IMR-90 (cell line): ENCODE measurements at regions not wholly inside any gene's neighbourhood (a gene's known extent, or its start where the extent isn't known, plus 50 kb on each side); places are given as distances from the start of the nearest gene placed in this dataset.

Source experiments
- ATAC-seq: fragments of 200-7000 bp; cut with Tn5 transposase; 2 replicates; pipeline ENCODE4 v1.9.1; 2020; ENCODE audit warnings: low read depth, mild to moderate bottlenecking, moderate library complexity
- BruUV-seq: library from RNA; stranded (reverse); fragments of 400-500 nt; replicated peaks from 2 replicates; lab custom pipeline; 2021; lab: Mats Ljungman, UMichigan
- CTCF ChIA-PET: fragments of 300-600 bp; formaldehyde crosslinking; extraction: SDS; loops from one replicate; lab custom pipeline; 2021; ENCODE audit warnings: antibody characterized with exemption; lab: Yijun Ruan, JAX
- POLR2A ChIA-PET: fragments of 300-600 bp; sonication (Branson Sonifier 250); formaldehyde crosslinking; loops from one replicate; lab custom pipeline; 2022; ENCODE audit warnings: antibody characterized with exemption; ENCODE audit not compliant: unreplicated experiment; lab: Charles Lee
- DNase-seq: peaks from one replicate; pipeline ENCODE4 v3.0.0; 2013
- H2AFZ ChIP-seq: replicated peaks from 2 replicates; pipeline ENCODE3; 2013; ENCODE audit warnings: low read length, mild to moderate bottlenecking; ENCODE audit not compliant: poor library complexity
- H2AK5ac ChIP-seq: 2 replicates; pipeline ENCODE4 v1.6.1; 2013; ENCODE audit warnings: low read depth, low read length, inconsistent platforms
- H2AK9ac ChIP-seq: replicated peaks from 2 replicates; pipeline ENCODE3; 2013; ENCODE audit warnings: mild to moderate bottlenecking, low read depth, low read length, moderate library complexity; ENCODE audit not compliant: poor library complexity
- H2BK120ac ChIP-seq: 2 replicates; pipeline ENCODE4 v1.6.1; 2013; ENCODE audit warnings: low read depth, low read length, inconsistent platforms
- H2BK15ac ChIP-seq: 3 replicates; pipeline ENCODE4 v1.6.1; 2013; ENCODE audit warnings: low read depth, low read length, inconsistent platforms
- H2BK20ac ChIP-seq: 2 replicates; pipeline ENCODE4 v1.6.1; 2013; ENCODE audit warnings: low read depth, mild to moderate bottlenecking, inconsistent platforms, low read length, moderate library complexity
- H2BK5ac ChIP-seq: 2 replicates; pipeline ENCODE4 v1.6.1; 2013; ENCODE audit warnings: mild to moderate bottlenecking, low read depth, low read length, inconsistent platforms; ENCODE audit not compliant: poor library complexity, severe bottlenecking
- H3K14ac ChIP-seq: replicated peaks from 2 replicates; pipeline ENCODE4 v1.6.1; 2013; ENCODE audit warnings: low read depth, low read length, inconsistent platforms
- H3K18ac ChIP-seq: 2 replicates; pipeline ENCODE4 v1.6.1; 2013; ENCODE audit warnings: low read depth, low read length, control low read depth
- H3K23ac ChIP-seq: 2 replicates; pipeline ENCODE4 v1.6.1; 2013; ENCODE audit warnings: low read depth, low read length, inconsistent platforms
- H3K27ac ChIP-seq: 2 replicates; pipeline ENCODE4 v1.5.1; 2013; ENCODE audit warnings: mild to moderate bottlenecking, control low read depth, low read length; ENCODE audit not compliant: insufficient read depth
- H3K27me3 ChIP-seq: 2 replicates; pipeline ENCODE4 v1.6.1; 2013; ENCODE audit warnings: low read length; ENCODE audit not compliant: control insufficient read depth, insufficient read depth
- H3K36me3 ChIP-seq: 2 replicates; pipeline ENCODE4 v1.6.1; 2013; ENCODE audit warnings: low read length, mixed read lengths; ENCODE audit not compliant: control insufficient read depth, insufficient read depth
- H3K4ac ChIP-seq: 2 replicates; pipeline ENCODE4 v1.6.1; 2013; ENCODE audit warnings: low read depth, low read length, inconsistent platforms
- H3K4me1 ChIP-seq: 2 replicates; pipeline ENCODE4 v1.6.1; 2013; ENCODE audit warnings: low read length, mixed read lengths; ENCODE audit not compliant: control insufficient read depth, insufficient read depth
- H3K4me2 ChIP-seq: 2 replicates; pipeline ENCODE4 v1.6.1; 2013; ENCODE audit warnings: low read depth, mild to moderate bottlenecking, control low read depth, low read length, moderate library complexity
- H3K4me3 ChIP-seq: 2 replicates; pipeline ENCODE4 v1.5.1; 2013; ENCODE audit warnings: low read depth, mild to moderate bottlenecking, control low read depth, low read length, moderate library complexity; ENCODE audit not compliant: insufficient read depth
- H3K56ac ChIP-seq: 2 replicates; pipeline ENCODE4 v1.6.1; 2013; ENCODE audit warnings: low read length, inconsistent platforms; ENCODE audit not compliant: insufficient read depth; ENCODE audit errors: extremely low read depth
- H3K79me1 ChIP-seq, 2 experiments: 2 replicates each; pipeline ENCODE4 v1.6.1; 2013; ENCODE audit warnings: low read length in 2 of 2, inconsistent platforms in 1 of 2, low read depth in 1 of 2
- H3K9ac ChIP-seq: 2 replicates; pipeline ENCODE4 v1.6.1; 2013; ENCODE audit warnings: low read depth, low read length, control low read depth
- H3K9me1 ChIP-seq: 2 replicates; pipeline ENCODE4 v1.6.1; 2013; ENCODE audit warnings: low read length, inconsistent platforms; ENCODE audit not compliant: insufficient read depth
- H3K9me3 ChIP-seq: 2 replicates; pipeline ENCODE4 v1.6.1; 2013; ENCODE audit warnings: low read length; ENCODE audit not compliant: control insufficient read depth, insufficient read depth
- H4K20me1 ChIP-seq: 2 replicates; pipeline ENCODE4 v1.6.1; 2013; ENCODE audit warnings: low read length, inconsistent platforms; ENCODE audit not compliant: insufficient read depth
- H4K5ac ChIP-seq: 2 replicates; pipeline ENCODE4 v1.6.1; 2013; ENCODE audit warnings: mild to moderate bottlenecking, low read depth, low read length, control low read depth
- H4K8ac ChIP-seq, 2 experiments: 2 replicates each; pipeline ENCODE4 v1.6.1; 2013; ENCODE audit warnings: low read depth in 2 of 2, low read length in 2 of 2, control low read depth in 1 of 2, inconsistent platforms in 1 of 2
- H4K91ac ChIP-seq: 2 replicates; pipeline ENCODE4 v1.6.1; 2013; ENCODE audit warnings: low read depth, low read length, inconsistent platforms; ENCODE audit not compliant: insufficient read depth
- BHLHE40 ChIP-seq: fragments of 150-350 bp; IDR thresholded peaks from 2 replicates; pipeline ENCODE4 v1.6.1; 2016; ENCODE audit warnings: mild to moderate bottlenecking, low read depth, low read length
- CEBPB ChIP-seq: IDR thresholded peaks from 2 replicates; pipeline ENCODE4 v1.6.1; 2012; ENCODE audit warnings: low read depth, low read length, improper control_type of control experiment
- CHD1 ChIP-seq: IDR thresholded peaks from 2 replicates; pipeline ENCODE4 v1.6.1; 2012; ENCODE audit warnings: low read depth, low read length, improper control_type of control experiment
- FOS ChIP-seq: fragments of 150-350 bp; IDR thresholded peaks from 2 replicates; pipeline ENCODE4 v1.6.1; 2016; ENCODE audit warnings: low read depth, low read length
- MAFK ChIP-seq: IDR thresholded peaks from 2 replicates; pipeline ENCODE4 v1.6.1; 2012; ENCODE audit warnings: low read depth, low read length, improper control_type of control experiment
- MAZ ChIP-seq: IDR thresholded peaks from 2 replicates; pipeline ENCODE4 v1.6.1; 2012; ENCODE audit warnings: low read depth, mild to moderate bottlenecking, low read length, improper control_type of control experiment, moderate library complexity, borderline replicate concordance
- MXI1 ChIP-seq: IDR thresholded peaks from 2 replicates; pipeline ENCODE4 v1.6.1; 2012; ENCODE audit warnings: low read depth, mild to moderate bottlenecking, low read length, moderate library complexity, borderline replicate concordance
- NFE2L2 ChIP-seq: fragments of 150-350 bp; IDR thresholded peaks from 2 replicates; pipeline ENCODE4 v1.6.1; 2016; ENCODE audit warnings: low read depth, mild to moderate bottlenecking, low read length
- POLR2A ChIP-seq: IDR thresholded peaks from 2 replicates; pipeline ENCODE4 v1.6.1; 2012; ENCODE audit warnings: mild to moderate bottlenecking, low read depth, low read length
- RAD21 ChIP-seq: IDR thresholded peaks from 2 replicates; pipeline ENCODE4 v1.6.1; 2012; ENCODE audit warnings: low read length, improper control_type of control experiment
- RCOR1 ChIP-seq: IDR thresholded peaks from 2 replicates; pipeline ENCODE4 v1.6.1; 2012; ENCODE audit warnings: mild to moderate bottlenecking, low read length, improper control_type of control experiment; ENCODE audit not compliant: insufficient replicate concordance
- RFX5 ChIP-seq: IDR thresholded peaks from 2 replicates; pipeline ENCODE4 v1.8.0; 2012; ENCODE audit warnings: low read depth, mild to moderate bottlenecking, low read length, moderate library complexity
- SMC3 ChIP-seq: fragments of 150-350 bp; IDR thresholded peaks from 2 replicates; pipeline ENCODE4 v1.6.1; 2016; ENCODE audit warnings: low read depth, mild to moderate bottlenecking, antibody characterized with exemption, low read length, moderate library complexity
- WGBS, 2 experiments: methylation state at CpG; one replicate each; pipeline versions ENCODE4 v1.1.5 to v1.1.7; 2013; ENCODE audit warnings: missing lambda C conversion rate in 2 of 2; ENCODE audit not compliant: insufficient read length in 1 of 2; ENCODE audit errors: extremely low coverage in 2 of 2; 5-methylcytosine and 5-hydroxymethylcytosine counted together
- dilution Hi-C: fragments of 300-500 bp; cut with HindIII; formaldehyde crosslinking; loops from one replicate; pipeline ENCODE4 v1.14.3; 2018; ENCODE audit warnings: low sequenced_read_pairs; ENCODE audit not compliant: unreplicated experiment
- in situ Hi-C: fragments of 300-500 bp; cut with MboI; formaldehyde crosslinking; loops from 3 replicates; pipeline ENCODE4 v1.14.3; 2019; ENCODE audit warnings: low sequenced_read_pairs, inconsistent platforms, mixed read lengths
- intact Hi-C: fragments of 100-400 bp; cut with micrococcal nuclease; formaldehyde crosslinking; loops from 2 replicates; pipeline ENCODE4 v1.10.0; 2022
- TF ChIP-seq, protein P1 (sequence below): conservative IDR thresholded peaks from 2 replicates; pipeline ENCODE4 v1.5.1; 2012; ENCODE audit warnings: mild to moderate bottlenecking, low read depth, low read length, improper control_type of control experiment
- TF ChIP-seq, protein P2 (sequence below): fragments of 150-350 bp; IDR thresholded peaks from 2 replicates; pipeline ENCODE4 v1.6.1; 2017; ENCODE audit warnings: mild to moderate bottlenecking, antibody characterized with exemption, low read length, low read depth
- TF ChIP-seq, protein P3 (sequence below): fragments of 150-350 bp; IDR thresholded peaks from 2 replicates; pipeline ENCODE4 v1.6.1; 2016; ENCODE audit warnings: low read depth, mild to moderate bottlenecking, low read length, moderate library complexity, borderline replicate concordance

DNA sequence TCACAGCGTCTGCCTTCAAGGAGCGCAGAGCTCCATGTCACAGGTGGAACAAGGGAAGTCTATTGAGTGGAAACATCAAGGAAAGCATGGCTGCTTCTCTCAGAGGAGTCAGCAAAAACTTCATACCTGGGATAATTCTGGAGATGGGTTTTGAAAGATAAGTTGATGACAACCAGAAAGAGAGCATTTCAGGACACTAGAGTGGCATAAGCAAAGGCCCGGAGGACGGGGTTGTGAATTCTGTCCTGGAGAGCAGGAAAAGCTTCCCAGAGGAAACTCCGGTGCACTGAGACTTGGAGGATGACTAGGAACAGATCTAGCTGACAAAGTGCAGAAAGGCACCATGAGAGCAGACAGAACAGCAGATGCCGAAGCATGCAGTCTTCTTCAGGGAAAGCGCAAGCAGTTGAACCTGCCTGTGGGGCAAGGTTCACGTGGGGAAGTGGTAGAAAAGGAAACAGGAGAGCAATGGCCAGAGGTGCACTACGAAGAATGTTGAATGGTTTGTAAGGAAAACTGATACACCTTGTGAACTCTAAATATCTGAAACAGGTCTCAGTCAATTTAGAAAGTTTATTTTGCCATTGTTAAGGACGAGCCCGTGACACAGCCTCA, 222.9 kb downstream of the PLPP3 start:
- no peak overlapping the region for H3K9ac ChIP-seq
- H3K14ac ChIP-seq = no peak overlapping the region; the same call in 1 of the 2 replicates
- H4K5ac ChIP-seq = no peak overlapping the region
- no TSS peak for BruUV-seq
- no peak overlapping the region for H3K4me2 ChIP-seq
- H3K9me3 ChIP-seq = no peaks in the 10 kb centered on the region
- in situ Hi-C loops = no loop called here
- DNase-seq = no peak
- H3K4me3 ChIP-seq = no peak overlapping the region
- H3K56ac ChIP-seq = no peak overlapping the region
- 95% methylated on average over 4 of the region's 11 CpGs; no CpG with 5 or more reads in 1 of the 2 experiments for WGBS, 2 experiments
- no peaks in the 10 kb centered on the region for H4K20me1 ChIP-seq
- no peak overlapping the region for H3K4ac ChIP-seq
- no peak overlapping the region for H4K8ac ChIP-seq
- dilution Hi-C loops = no loop called here
- peaks cover 5% of the 10 kb centered on the region; the same call in 1 of the 2 replicates for H3K4me1 ChIP-seq
- peak overlapping the region; percentile 20 for H2AK9ac ChIP-seq
- ChIA-PET POLR2A (no interaction called here), CTCF (no interaction called here)
- TF ChIP-seq MAFK (no peak), RFX5 (no peak), POLR2A (no peak), BHLHE40 (no peak), SMC3 (no peak), RCOR1 (no peak), NFE2L2 (no peak), MXI1 (no peak), CHD1 (no peak), FOS (no peak), MAZ (no peak), CEBPB (no peak), RAD21 (no peak)
- TF ChIP-seq, protein P1, sequence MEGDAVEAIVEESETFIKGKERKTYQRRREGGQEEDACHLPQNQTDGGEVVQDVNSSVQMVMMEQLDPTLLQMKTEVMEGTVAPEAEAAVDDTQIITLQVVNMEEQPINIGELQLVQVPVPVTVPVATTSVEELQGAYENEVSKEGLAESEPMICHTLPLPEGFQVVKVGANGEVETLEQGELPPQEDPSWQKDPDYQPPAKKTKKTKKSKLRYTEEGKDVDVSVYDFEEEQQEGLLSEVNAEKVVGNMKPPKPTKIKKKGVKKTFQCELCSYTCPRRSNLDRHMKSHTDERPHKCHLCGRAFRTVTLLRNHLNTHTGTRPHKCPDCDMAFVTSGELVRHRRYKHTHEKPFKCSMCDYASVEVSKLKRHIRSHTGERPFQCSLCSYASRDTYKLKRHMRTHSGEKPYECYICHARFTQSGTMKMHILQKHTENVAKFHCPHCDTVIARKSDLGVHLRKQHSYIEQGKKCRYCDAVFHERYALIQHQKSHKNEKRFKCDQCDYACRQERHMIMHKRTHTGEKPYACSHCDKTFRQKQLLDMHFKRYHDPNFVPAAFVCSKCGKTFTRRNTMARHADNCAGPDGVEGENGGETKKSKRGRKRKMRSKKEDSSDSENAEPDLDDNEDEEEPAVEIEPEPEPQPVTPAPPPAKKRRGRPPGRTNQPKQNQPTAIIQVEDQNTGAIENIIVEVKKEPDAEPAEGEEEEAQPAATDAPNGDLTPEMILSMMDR = no peak
- TF ChIP-seq, protein P2, sequence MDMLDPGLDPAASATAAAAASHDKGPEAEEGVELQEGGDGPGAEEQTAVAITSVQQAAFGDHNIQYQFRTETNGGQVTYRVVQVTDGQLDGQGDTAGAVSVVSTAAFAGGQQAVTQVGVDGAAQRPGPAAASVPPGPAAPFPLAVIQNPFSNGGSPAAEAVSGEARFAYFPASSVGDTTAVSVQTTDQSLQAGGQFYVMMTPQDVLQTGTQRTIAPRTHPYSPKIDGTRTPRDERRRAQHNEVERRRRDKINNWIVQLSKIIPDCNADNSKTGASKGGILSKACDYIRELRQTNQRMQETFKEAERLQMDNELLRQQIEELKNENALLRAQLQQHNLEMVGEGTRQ = no peak
- TF ChIP-seq, protein P3, sequence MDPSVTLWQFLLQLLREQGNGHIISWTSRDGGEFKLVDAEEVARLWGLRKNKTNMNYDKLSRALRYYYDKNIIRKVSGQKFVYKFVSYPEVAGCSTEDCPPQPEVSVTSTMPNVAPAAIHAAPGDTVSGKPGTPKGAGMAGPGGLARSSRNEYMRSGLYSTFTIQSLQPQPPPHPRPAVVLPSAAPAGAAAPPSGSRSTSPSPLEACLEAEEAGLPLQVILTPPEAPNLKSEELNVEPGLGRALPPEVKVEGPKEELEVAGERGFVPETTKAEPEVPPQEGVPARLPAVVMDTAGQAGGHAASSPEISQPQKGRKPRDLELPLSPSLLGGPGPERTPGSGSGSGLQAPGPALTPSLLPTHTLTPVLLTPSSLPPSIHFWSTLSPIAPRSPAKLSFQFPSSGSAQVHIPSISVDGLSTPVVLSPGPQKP = no peak
- no peak overlapping the region for H3K27ac ChIP-seq
- H3K9me1 ChIP-seq = peaks cover 10% of the 10 kb centered on the region
- no peaks in the 10 kb centered on the region for H3K36me3 ChIP-seq
- H2BK120ac ChIP-seq = no peak overlapping the region
- no peak overlapping the region for H4K91ac ChIP-seq
- intact Hi-C loops = no loop called here
- no peak overlapping the region for H3K18ac ChIP-seq
- no peaks in the 10 kb centered on the region; the same call in 1 of the 2 replicates for H3K27me3 ChIP-seq
- no peak for ATAC-seq
- H2AFZ ChIP-seq = no peak overlapping the region
- H2BK5ac ChIP-seq = no peak overlapping the region
- H2AK5ac ChIP-seq = peak overlapping the region; percentile 13; the same call in 1 of the 2 replicates
- H2BK20ac ChIP-seq = no peak overlapping the region
- H3K79me1 ChIP-seq = no peaks in the 10 kb centered on the region
- H3K23ac ChIP-seq = no peak overlapping the region
- no peak overlapping the region for H2BK15ac ChIP-seq
